ENCODE measurements at regions not wholly inside any gene's neighbourhood (a gene's known extent, or its start where the extent isn't known, plus 50 kb on each side); places are given as distances from the start of the nearest gene placed in this dataset.

DNA sequence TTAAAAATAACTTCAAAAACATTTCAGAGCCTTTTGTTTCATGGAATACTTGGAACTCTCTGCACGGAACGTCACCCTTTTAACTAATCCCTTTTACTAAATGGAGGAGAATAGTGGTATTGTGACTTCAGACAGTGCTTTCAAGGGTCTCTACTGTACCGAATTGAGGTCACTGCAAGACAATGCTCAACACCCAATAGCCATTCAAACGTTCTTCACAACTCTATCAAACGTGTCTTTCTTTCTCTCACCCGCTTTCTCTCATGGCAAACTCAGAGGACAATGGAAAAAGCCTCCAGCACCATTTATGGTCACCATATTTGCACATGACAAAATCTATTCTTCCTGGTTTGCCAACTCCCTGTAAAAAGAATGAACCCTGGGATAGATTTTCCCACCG lies 132.1 kb upstream of the SOX5 start (continued):
- TF ChIP-seq, protein P1, sequence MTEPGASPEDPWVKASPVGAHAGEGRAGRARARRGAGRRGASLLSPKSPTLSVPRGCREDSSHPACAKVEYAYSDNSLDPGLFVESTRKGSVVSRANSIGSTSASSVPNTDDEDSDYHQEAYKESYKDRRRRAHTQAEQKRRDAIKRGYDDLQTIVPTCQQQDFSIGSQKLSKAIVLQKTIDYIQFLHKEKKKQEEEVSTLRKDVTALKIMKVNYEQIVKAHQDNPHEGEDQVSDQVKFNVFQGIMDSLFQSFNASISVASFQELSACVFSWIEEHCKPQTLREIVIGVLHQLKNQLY (CRISPR knock-in tag; IDR thresholded peaks at IDR 0.05) = no peak
- TF ChIP-seq, protein P2, sequence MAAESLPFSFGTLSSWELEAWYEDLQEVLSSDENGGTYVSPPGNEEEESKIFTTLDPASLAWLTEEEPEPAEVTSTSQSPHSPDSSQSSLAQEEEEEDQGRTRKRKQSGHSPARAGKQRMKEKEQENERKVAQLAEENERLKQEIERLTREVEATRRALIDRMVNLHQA (CRISPR knock-in tag; IDR thresholded peaks at IDR 0.05) = no peak
- TF ChIP-seq DR1 (CRISPR knock-in tag; IDR thresholded peaks at IDR 0.05) (no peak), ZNF629 (CRISPR knock-in tag; conservative IDR thresholded peaks at IDR 0.05) (no peak), SETDB1 (CRISPR knock-in tag; IDR thresholded peaks at IDR 0.05; ENCODE audit: borderline replicate concordance) (no peak)

DNA sequence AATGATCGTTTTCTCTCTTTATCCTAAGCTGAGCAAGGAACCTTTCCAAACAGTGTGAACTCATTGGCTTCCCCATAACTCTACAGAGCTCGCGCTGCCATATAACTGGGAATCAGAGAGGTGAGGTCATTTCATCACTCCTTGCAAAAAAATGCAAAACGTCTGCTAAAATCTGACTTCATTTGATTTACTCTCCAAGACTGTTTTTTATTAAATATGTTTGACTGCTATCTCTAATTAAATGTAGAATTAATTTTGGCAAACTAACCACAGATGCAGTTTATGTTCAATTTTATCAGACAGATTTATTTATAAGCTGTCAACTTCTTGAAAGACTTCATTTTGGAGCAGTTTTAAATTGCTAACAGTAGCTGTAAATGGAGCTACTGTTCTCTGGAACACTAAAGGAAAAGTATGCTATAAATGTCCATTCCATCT lies 131.6 kb upstream of the SOX5 start:
- no peaks in the 10 kb centered on the region for H4K20me1 ChIP-seq (ENCODE audit: insufficient read depth, low read length)
- H3K9ac ChIP-seq (ENCODE audit: insufficient read depth, low read depth, low read length) = no peak overlapping the region
- no peak overlapping the region for H2AFZ ChIP-seq (ENCODE audit: low read length)
- no TSS peak for BruUV-seq (replicated peaks)
- H3K36me3 ChIP-seq (replicated peaks in 1 of 2; ENCODE audit: control insufficient read depth in 1 of 2, insufficient read depth in 2 of 2, low read length in 2 of 2) = no peaks in the 10 kb centered on the region
- DNase-seq (ENCODE audit: low spot score) (no peak), ATAC-seq (no peak), FAIRE-seq (no peak)
- H3K27me3 ChIP-seq (ENCODE audit: control insufficient read depth in 1 of 2, insufficient read depth in 2 of 2, low read length in 2 of 2) = no peaks in the 10 kb centered on the region
- peaks cover 78% of the 10 kb centered on the region for H3K4me1 ChIP-seq (ENCODE audit: insufficient read depth, low read length)
- ChIA-PET POLR2A (interaction anchor here (1.1 to 2.2 kb wide), 4 partner anchors 11 to 674 kb away, joined by 3 to 20 read pairs (median 6); no protein-coding TSS in a partner anchor), CTCF (ENCODE audit: low intra/inter-chr PET ratio, low total read pairs) (no interaction called here)
- no peaks in the 10 kb centered on the region for H3K9me3 ChIP-seq (ENCODE audit: low read length)
- no peaks in the 10 kb centered on the region for H3K79me2 ChIP-seq (ENCODE audit: insufficient read depth, low read length)
- H3K27ac ChIP-seq (ENCODE audit: extremely low read length, insufficient read depth, low read length) = peak overlapping the region; percentile 79
- peak overlapping the region; percentile 45; the same call in 1 of the 2 replicates for H3K4me2 ChIP-seq (ENCODE audit: low read depth, low read length)
- intact Hi-C loops (cut with micrococcal nuclease; ENCODE audit: unreplicated experiment) = no loop called here
- in situ Hi-C loops (cut with HindIII; ENCODE audit: extremely low pct_ligation_motif_present, low pct_unique_long_range_greater_than_20kb) = no loop called here
- no peak for TF ChIP-seq ZNF768 (CRISPR knock-in tag; IDR thresholded peaks at IDR 0.05)
- WGBS (ENCODE audit: low lambda C conversion rate) = 87% methylated on average over 4 of the region's 4 CpGs
- no peak overlapping the region for H3K4me3 ChIP-seq (replicated peaks in 1 of 3; ENCODE audit: insufficient read depth in 1 of 3, low read depth in 2 of 3, low read length in 3 of 3)

DNA sequence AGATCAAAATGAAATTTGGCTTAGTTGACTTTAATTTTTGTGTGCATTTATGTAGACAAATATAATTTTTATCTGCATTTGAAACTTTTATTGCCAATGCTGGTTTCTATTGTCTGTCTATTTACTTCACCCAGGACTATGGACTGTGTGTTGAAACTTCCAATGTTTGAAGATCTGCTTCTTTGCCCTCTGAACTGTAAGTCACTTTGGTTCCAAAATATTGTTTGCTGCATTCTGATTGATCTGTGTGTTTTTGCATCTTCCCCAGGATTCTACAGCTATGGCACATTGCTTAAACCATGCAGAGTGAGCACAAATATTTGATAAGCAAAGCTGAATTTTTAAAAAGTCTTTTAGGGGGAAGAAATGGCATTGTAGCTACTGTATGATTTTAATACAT lies 131.0 kb upstream of the SOX5 start:
- Histone ChIP-seq H3K36me3 (replicated peaks in 1 of 2; ENCODE audit: control insufficient read depth in 1 of 2, insufficient read depth in 2 of 2, low read length in 2 of 2) (no peaks in the 10 kb centered on the region), H2AFZ (ENCODE audit: low read length) (no peak overlapping the region), H4K20me1 (ENCODE audit: insufficient read depth, low read length) (no peaks in the 10 kb centered on the region), H3K79me2 (ENCODE audit: insufficient read depth, low read length) (no peaks in the 10 kb centered on the region), H3K9me3 (ENCODE audit: low read length) (no peaks in the 10 kb centered on the region), H3K9ac (ENCODE audit: insufficient read depth, low read depth, low read length) (no peak overlapping the region), H3K4me3 (replicated peaks in 1 of 3; ENCODE audit: insufficient read depth in 1 of 3, low read depth in 2 of 3, low read length in 3 of 3) (peak overlapping the region in 1 of 3 experiments; percentile 4; a peak in 1 of 6 replicates), H3K27ac (ENCODE audit: extremely low read length, insufficient read depth, low read length) (peak overlapping the region; percentile 79), H3K27me3 (ENCODE audit: control insufficient read depth in 1 of 2, insufficient read depth in 2 of 2, low read length in 2 of 2) (no peaks in the 10 kb centered on the region), H3K4me1 (ENCODE audit: insufficient read depth, low read length) (peaks cover 79% of the 10 kb centered on the region), H3K4me2 (ENCODE audit: low read depth, low read length) (peak overlapping the region; percentile 45)
- FAIRE-seq (peak; percentile 74), DNase-seq (ENCODE audit: low spot score) (peak; percentile 93), ATAC-seq (peak; percentile 73)
- in situ Hi-C loops (cut with HindIII; ENCODE audit: extremely low pct_ligation_motif_present, low pct_unique_long_range_greater_than_20kb) = no loop called here
- CTCF ChIA-PET (ENCODE audit: low intra/inter-chr PET ratio, low total read pairs) = no interaction called here
- POLR2A ChIA-PET = interaction anchor here (1.1 to 2.2 kb wide), 4 partner anchors 11 to 675 kb away, joined by 3 to 20 read pairs (median 6); no protein-coding TSS in a partner anchor
- intact Hi-C loops (cut with micrococcal nuclease; ENCODE audit: unreplicated experiment) = no loop called here
- no TSS peak for BruUV-seq (replicated peaks)
- TF ChIP-seq ZNF317 (CRISPR knock-in tag; IDR thresholded peaks at IDR 0.05) (no peak), ARHGAP35 (CRISPR knock-in tag; IDR thresholded peaks at IDR 0.05; ENCODE audit: borderline replicate concordance) (no peak), HNRNPLL (IDR thresholded peaks at IDR 0.05; ENCODE audit: low read depth, low read length, poor library complexity, severe bottlenecking) (no peak), SMARCC2 (IDR thresholded peaks at IDR 0.05) (no peak), GATA4 (IDR thresholded peaks at IDR 0.05; ENCODE audit: borderline replicate concordance, low read depth) (peak; percentile 82; the same call in 1 of the 2 replicates), PPARG (CRISPR knock-in tag; conservative IDR thresholded peaks at IDR 0.05) (peak; percentile 43; the same call in 1 of the 2 replicates)

All from HepG2 (cell line).